ENCODE measurements at regions not wholly inside any gene's neighbourhood (a gene's known extent, or its start where the extent isn't known, plus 50 kb on each side); places are given as distances from the start of the nearest gene placed in this dataset.
"Not testable (repeated sequence)": the region's sequence is repeated elsewhere in the genome, so short reads cannot be mapped to it uniquely, and the experiment has no call there.

GRCh38 chr15:19888811-19889210 is 652.8 kb downstream of the GOLGA6L6 start:
- not testable (repeated sequence) for TF ChIP-seq POLR2AphosphoS5 (IDR thresholded peaks at IDR 0.05; ENCODE audit: low read depth, low read length); POLR2A (IDR thresholded peaks at IDR 0.05; ENCODE audit: borderline replicate concordance, extremely low read depth, insufficient read depth, insufficient read length); EZH2phosphoT487 (IDR thresholded peaks at IDR 0.05; ENCODE audit: borderline replicate concordance); MAX (IDR thresholded peaks at IDR 0.05); SP1 (IDR thresholded peaks at IDR 0.05; ENCODE audit: low read depth); EZH2 (IDR thresholded peaks at IDR 0.05)
- TF ChIP-seq, protein P1, sequence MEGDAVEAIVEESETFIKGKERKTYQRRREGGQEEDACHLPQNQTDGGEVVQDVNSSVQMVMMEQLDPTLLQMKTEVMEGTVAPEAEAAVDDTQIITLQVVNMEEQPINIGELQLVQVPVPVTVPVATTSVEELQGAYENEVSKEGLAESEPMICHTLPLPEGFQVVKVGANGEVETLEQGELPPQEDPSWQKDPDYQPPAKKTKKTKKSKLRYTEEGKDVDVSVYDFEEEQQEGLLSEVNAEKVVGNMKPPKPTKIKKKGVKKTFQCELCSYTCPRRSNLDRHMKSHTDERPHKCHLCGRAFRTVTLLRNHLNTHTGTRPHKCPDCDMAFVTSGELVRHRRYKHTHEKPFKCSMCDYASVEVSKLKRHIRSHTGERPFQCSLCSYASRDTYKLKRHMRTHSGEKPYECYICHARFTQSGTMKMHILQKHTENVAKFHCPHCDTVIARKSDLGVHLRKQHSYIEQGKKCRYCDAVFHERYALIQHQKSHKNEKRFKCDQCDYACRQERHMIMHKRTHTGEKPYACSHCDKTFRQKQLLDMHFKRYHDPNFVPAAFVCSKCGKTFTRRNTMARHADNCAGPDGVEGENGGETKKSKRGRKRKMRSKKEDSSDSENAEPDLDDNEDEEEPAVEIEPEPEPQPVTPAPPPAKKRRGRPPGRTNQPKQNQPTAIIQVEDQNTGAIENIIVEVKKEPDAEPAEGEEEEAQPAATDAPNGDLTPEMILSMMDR (IDR thresholded peaks at IDR 0.05 in 2 of 3, conservative IDR thresholded peaks at IDR 0.05 in 1 of 3; ENCODE audit: borderline replicate concordance in 1 of 3, insufficient read depth in 1 of 3, low read depth in 2 of 3, low read length in 2 of 3): not testable (repeated sequence)
- TF ChIP-seq, protein P2, sequence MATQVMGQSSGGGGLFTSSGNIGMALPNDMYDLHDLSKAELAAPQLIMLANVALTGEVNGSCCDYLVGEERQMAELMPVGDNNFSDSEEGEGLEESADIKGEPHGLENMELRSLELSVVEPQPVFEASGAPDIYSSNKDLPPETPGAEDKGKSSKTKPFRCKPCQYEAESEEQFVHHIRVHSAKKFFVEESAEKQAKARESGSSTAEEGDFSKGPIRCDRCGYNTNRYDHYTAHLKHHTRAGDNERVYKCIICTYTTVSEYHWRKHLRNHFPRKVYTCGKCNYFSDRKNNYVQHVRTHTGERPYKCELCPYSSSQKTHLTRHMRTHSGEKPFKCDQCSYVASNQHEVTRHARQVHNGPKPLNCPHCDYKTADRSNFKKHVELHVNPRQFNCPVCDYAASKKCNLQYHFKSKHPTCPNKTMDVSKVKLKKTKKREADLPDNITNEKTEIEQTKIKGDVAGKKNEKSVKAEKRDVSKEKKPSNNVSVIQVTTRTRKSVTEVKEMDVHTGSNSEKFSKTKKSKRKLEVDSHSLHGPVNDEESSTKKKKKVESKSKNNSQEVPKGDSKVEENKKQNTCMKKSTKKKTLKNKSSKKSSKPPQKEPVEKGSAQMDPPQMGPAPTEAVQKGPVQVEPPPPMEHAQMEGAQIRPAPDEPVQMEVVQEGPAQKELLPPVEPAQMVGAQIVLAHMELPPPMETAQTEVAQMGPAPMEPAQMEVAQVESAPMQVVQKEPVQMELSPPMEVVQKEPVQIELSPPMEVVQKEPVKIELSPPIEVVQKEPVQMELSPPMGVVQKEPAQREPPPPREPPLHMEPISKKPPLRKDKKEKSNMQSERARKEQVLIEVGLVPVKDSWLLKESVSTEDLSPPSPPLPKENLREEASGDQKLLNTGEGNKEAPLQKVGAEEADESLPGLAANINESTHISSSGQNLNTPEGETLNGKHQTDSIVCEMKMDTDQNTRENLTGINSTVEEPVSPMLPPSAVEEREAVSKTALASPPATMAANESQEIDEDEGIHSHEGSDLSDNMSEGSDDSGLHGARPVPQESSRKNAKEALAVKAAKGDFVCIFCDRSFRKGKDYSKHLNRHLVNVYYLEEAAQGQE (IDR thresholded peaks at IDR 0.05; ENCODE audit: low read depth): not testable (repeated sequence)

Measured in HCT116 (cell line).